ENCODE measurements at regions not wholly inside any gene's neighbourhood (a gene's known extent, or its start where the extent isn't known, plus 50 kb on each side); places are given as distances from the start of the nearest gene placed in this dataset.
"Not testable (repeated sequence)": the region's sequence is repeated elsewhere in the genome, so short reads cannot be mapped to it uniquely, and the experiment has no call there.

DNA sequence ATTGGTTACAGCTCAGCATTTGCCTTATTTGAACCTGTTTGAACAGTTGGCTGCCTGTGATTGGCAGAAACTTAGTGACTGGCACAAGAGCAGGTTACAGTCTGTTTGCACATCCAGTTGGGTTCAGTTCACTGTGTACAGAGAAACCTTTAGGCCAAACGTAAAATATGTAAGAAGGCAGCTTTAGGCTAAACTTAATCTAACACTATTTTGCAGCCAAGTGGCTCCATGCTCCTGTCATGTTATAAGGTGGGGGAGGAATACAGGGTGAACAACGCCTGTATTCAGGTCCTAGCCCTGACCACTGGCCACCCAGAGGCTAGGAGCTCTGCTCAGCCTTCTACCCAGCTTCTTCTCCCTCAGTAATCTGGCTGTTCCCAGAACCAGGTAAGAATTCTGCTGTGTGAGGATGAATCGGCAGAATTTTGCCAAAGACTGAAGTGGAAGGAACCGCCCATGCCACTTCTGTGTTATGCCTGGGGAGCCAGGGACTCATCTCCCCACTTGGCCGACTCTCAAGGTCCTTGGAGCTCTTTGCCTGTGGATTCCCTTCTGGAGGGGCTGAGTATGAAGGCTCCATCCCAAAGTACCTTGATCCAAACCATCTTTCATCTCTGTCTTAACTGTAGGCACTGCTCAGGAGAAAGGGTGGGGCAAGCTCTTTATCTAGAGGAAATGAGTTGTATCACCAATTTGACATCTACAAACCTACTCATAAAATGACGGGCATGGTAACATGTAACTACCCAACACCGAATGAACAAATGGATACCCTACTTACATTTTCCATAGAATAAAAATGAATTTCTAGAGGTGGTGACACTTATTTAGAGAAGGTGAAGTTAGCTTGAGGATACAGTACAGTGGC, 164.4 kb upstream of the NAMPT start:
- H3K27ac Mint-ChIP-seq = no peak overlapping the region
- ATAC-seq (replicated peaks in 1 of 4) (no peak), DNase-seq (no peak)
- Histone ChIP-seq H3K36me3 (ENCODE audit: control insufficient read depth in 2 of 2, extremely low read depth in 1 of 2, insufficient read depth in 1 of 2, low read length in 1 of 2) (no peaks in the 10 kb centered on the region), H3K27me3 (replicated peaks in 1 of 2; ENCODE audit: control insufficient read depth in 2 of 2, extremely low read depth in 1 of 2, insufficient read depth in 2 of 2, low read length in 1 of 2) (peaks cover 0 to 4% of the 10 kb centered on the region in 2 experiments), H3K27ac (ENCODE audit: low read length) (no peak overlapping the region), H3K9me3 (no peaks in the 10 kb centered on the region), H3K4me3 (ENCODE audit: control insufficient read depth in 1 of 2, extremely low read depth in 1 of 2, low read length in 1 of 2) (no peak overlapping the region), H3K4me1 (ENCODE audit: control insufficient read depth in 1 of 2, extremely low read depth in 1 of 2, insufficient read depth in 2 of 2, low read length in 2 of 2) (no peaks in the 10 kb centered on the region)
- no peak overlapping the region for H3K4me3 Mint-ChIP-seq
- WGBS (ENCODE audit: insufficient coverage) = 87% methylated on average over 2 of the region's 7 CpGs
- CTCF ChIA-PET = no interaction called here
- H3K4me1 Mint-ChIP-seq = no peaks in the 10 kb centered on the region
- H3K9me3 Mint-ChIP-seq = peaks cover 0 to 11% (median 9%) of the 10 kb centered on the region in 3 donors
- POLR2A ChIA-PET = interaction anchor here in 1 of 2 donors (0.6 kb wide), 1 partner anchor 72 kb away, joined by 3 read pairs; no protein-coding TSS in a partner anchor
- H3K27me3 Mint-ChIP-seq = peaks cover 13 to 27% of the 10 kb centered on the region in 2 donors
- no peaks in the 10 kb centered on the region for H3K36me3 Mint-ChIP-seq

DNA sequence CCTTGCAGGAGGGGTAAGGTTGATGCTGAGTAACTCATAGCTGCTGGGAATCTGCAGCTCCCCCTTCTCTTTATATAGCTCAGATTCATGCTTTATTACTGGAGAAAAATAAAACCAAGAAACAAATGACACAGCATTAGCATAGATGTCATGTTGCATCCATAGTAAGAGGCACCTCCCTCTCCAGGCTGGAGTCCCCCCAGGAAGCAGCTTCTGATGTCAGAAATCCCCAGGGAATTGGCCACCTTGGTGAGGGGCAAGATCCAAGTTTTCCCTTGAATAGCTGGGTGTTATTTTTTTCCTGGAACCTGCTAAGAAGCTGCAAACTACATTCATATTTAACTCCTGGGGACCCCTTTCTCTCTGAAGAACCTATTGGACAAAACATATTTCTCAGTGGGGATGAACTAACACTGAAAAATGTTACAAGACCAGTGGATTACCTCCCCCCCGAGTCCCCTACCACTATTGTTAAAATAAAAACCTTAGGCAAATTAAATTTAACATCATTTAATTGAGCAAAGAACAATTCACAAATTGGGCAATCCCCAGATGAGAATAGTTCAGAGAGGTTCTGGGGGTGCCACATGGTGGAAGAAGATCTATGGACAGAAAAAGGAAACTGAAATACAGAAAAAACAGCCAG, 163.7 kb upstream of the NAMPT start:
- H3K36me3 ChIP-seq (ENCODE audit: control insufficient read depth in 2 of 2, extremely low read depth in 1 of 2, insufficient read depth in 1 of 2, low read length in 1 of 2) = no peaks in the 10 kb centered on the region
- peaks cover 0 to 4% of the 10 kb centered on the region in 2 experiments for H3K27me3 ChIP-seq (replicated peaks in 1 of 2; ENCODE audit: control insufficient read depth in 2 of 2, extremely low read depth in 1 of 2, insufficient read depth in 2 of 2, low read length in 1 of 2)
- no peak for DNase-seq
- CTCF ChIA-PET = no interaction called here
- peaks cover 0 to 11% (median 9%) of the 10 kb centered on the region in 3 donors for H3K9me3 Mint-ChIP-seq
- H3K27ac ChIP-seq (ENCODE audit: low read length) = no peak overlapping the region
- no CpG with 5 or more reads among the region's 1 CpG for WGBS (ENCODE audit: insufficient coverage)
- H3K4me3 Mint-ChIP-seq = no peak overlapping the region
- peaks cover 13 to 27% of the 10 kb centered on the region in 2 donors for H3K27me3 Mint-ChIP-seq
- POLR2A ChIA-PET = interaction anchor here in 1 of 2 donors (0.6 kb wide), 1 partner anchor 73 kb away, joined by 3 read pairs; no protein-coding TSS in a partner anchor
- no peaks in the 10 kb centered on the region for H3K4me1 Mint-ChIP-seq
- no peaks in the 10 kb centered on the region for H3K9me3 ChIP-seq
- no peak overlapping the region for H3K4me3 ChIP-seq (ENCODE audit: control insufficient read depth in 1 of 2, extremely low read depth in 1 of 2, low read length in 1 of 2)
- H3K4me1 ChIP-seq (ENCODE audit: control insufficient read depth in 1 of 2, extremely low read depth in 1 of 2, insufficient read depth in 2 of 2, low read length in 2 of 2) = no peaks in the 10 kb centered on the region
- no peaks in the 10 kb centered on the region for H3K36me3 Mint-ChIP-seq
- ATAC-seq (replicated peaks in 1 of 4) = no peak
- H3K27ac Mint-ChIP-seq = no peak overlapping the region

DNA sequence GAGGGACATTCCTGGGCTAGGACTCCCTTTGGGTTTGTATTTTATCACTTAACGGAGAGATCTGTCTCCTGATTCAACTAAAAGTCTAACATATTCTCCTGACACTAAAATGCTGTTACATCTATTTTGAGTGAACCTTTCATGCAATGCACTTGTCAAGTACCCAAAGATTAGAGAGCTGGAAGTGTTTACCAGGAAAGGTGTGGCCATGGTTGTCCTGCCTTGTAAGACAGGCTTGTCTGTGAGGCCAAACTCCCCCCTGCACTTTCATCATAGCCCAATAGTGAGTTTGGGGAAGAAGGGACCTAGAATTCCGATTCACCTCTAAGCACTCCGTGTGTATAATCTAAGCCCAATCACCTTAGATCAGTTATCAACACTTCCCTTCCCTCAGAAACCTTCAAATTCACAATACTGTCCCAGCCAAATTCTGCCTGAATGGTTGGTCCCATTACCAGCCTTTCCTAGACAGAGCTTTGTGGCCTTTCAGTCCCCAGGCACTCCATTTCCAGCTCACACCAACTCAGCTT, 162.6 kb upstream of the NAMPT start:
- WGBS (ENCODE audit: insufficient coverage) = 100% methylated on average over 2 of the region's 3 CpGs
- Histone ChIP-seq H3K27me3 (replicated peaks in 1 of 2; ENCODE audit: control insufficient read depth in 2 of 2, extremely low read depth in 1 of 2, insufficient read depth in 2 of 2, low read length in 1 of 2) (peaks cover 0 to 4% of the 10 kb centered on the region in 2 experiments), H3K36me3 (ENCODE audit: control insufficient read depth in 2 of 2, extremely low read depth in 1 of 2, insufficient read depth in 1 of 2, low read length in 1 of 2) (no peaks in the 10 kb centered on the region), H3K9me3 (no peaks in the 10 kb centered on the region), H3K4me1 (ENCODE audit: control insufficient read depth in 1 of 2, extremely low read depth in 1 of 2, insufficient read depth in 2 of 2, low read length in 2 of 2) (no peaks in the 10 kb centered on the region), H3K27ac (ENCODE audit: low read length) (no peak overlapping the region), H3K4me3 (ENCODE audit: control insufficient read depth in 1 of 2, extremely low read depth in 1 of 2, low read length in 1 of 2) (no peak overlapping the region)
- Mint-ChIP-seq H3K4me1 (no peaks in the 10 kb centered on the region), H3K27ac (no peak overlapping the region), H3K4me3 (no peak overlapping the region), H3K27me3 (peaks cover 13 to 30% of the 10 kb centered on the region in 2 donors), H3K36me3 (no peaks in the 10 kb centered on the region), H3K9me3 (peaks cover 0 to 9% (median 8%) of the 10 kb centered on the region in 3 donors)
- POLR2A ChIA-PET = no interaction called here
- no peak for DNase-seq
- ATAC-seq (replicated peaks in 1 of 4) = no peak
- CTCF ChIA-PET = interaction anchor here in 1 of 2 donors (0.6 kb wide), 1 partner anchor 593 kb away, joined by 3 read pairs; no protein-coding TSS in a partner anchor

DNA sequence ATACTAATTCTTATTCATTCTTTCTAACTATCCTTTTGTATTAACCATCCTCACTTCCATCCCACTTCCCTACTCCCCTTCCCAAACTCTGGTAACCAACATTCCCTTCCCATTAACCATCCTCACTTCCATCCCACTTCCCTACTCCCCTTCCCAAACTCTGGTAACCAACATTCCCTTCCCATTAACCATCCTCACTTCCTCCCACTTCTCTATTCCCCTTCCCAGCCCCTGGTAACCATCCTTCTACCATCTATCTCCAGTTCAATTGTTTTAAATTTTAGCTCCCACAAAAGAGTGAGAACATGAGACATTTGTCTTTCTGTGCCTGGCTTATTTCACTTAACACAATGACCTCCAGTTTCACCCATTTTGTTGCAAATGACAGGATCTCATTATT, 160.6 kb upstream of the NAMPT start:
- H3K36me3 ChIP-seq (ENCODE audit: control insufficient read depth in 2 of 2, extremely low read depth in 1 of 2, insufficient read depth in 1 of 2, low read length in 1 of 2); H3K27ac Mint-ChIP-seq; H3K27ac ChIP-seq (ENCODE audit: low read length); H3K4me3 ChIP-seq (ENCODE audit: control insufficient read depth in 1 of 2, extremely low read depth in 1 of 2, low read length in 1 of 2); H3K9me3 ChIP-seq; DNase-seq; H3K4me1 Mint-ChIP-seq; H3K27me3 ChIP-seq (replicated peaks in 1 of 2; ENCODE audit: control insufficient read depth in 2 of 2, extremely low read depth in 1 of 2, insufficient read depth in 2 of 2, low read length in 1 of 2); H3K9me3 Mint-ChIP-seq; H3K36me3 Mint-ChIP-seq; POLR2A ChIA-PET; ATAC-seq (replicated peaks in 1 of 4); CTCF ChIA-PET; H3K4me3 Mint-ChIP-seq; H3K4me1 ChIP-seq (ENCODE audit: control insufficient read depth in 1 of 2, extremely low read depth in 1 of 2, insufficient read depth in 2 of 2, low read length in 2 of 2): not testable (repeated sequence)
- H3K27me3 Mint-ChIP-seq = peaks cover 22 to 33% of the 10 kb centered on the region in 2 donors

DNA sequence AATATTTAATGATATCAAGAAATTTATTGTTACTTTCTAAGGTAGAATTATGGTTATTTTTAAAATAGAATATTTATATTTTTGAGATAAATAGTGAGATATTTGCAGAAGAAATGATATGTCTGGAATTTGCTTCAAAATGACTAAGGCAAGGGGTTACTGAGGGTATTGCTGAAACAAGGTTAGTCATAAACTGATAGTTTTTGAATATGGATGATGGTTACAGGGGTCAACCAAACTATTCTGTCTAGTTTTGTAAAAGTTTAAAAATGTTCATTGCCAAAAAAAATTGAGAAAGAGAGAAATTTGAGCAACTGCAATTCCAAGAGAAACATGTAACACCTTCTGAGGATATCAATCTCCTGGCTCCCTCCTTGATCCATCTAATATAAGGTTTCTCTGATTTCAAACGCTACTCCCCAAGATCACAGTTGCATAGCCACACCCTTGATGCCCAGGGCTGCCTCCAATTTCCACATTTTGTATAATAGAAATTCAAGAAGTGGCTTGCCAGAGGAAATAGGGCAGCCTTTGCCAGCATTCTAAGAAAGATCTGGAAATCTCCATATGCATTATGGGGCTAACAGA, 159.4 kb upstream of the NAMPT start:
- Mint-ChIP-seq H3K4me3 (no peak overlapping the region), H3K27me3 (peaks cover 32 to 42% of the 10 kb centered on the region in 2 donors), H3K4me1 (no peaks in the 10 kb centered on the region), H3K27ac (no peak overlapping the region), H3K9me3 (peaks cover 0 to 3% (median 3%) of the 10 kb centered on the region in 3 donors), H3K36me3 (no peaks in the 10 kb centered on the region)
- CTCF ChIA-PET = no interaction called here
- no peak for DNase-seq
- no peak overlapping the region for H3K4me3 ChIP-seq (ENCODE audit: control insufficient read depth in 1 of 2, extremely low read depth in 1 of 2, low read length in 1 of 2)
- no peaks in the 10 kb centered on the region for H3K9me3 ChIP-seq
- no CpG with 5 or more reads among the region's 1 CpG for WGBS (ENCODE audit: insufficient coverage)
- ATAC-seq (replicated peaks in 1 of 4) = no peak
- no peak overlapping the region for H3K27ac ChIP-seq (ENCODE audit: low read length)
- no peaks in the 10 kb centered on the region for H3K36me3 ChIP-seq (ENCODE audit: control insufficient read depth in 2 of 2, extremely low read depth in 1 of 2, insufficient read depth in 1 of 2, low read length in 1 of 2)
- H3K4me1 ChIP-seq (ENCODE audit: control insufficient read depth in 1 of 2, extremely low read depth in 1 of 2, insufficient read depth in 2 of 2, low read length in 2 of 2) = no peaks in the 10 kb centered on the region
- peaks cover 0 to 2% of the 10 kb centered on the region in 2 experiments for H3K27me3 ChIP-seq (replicated peaks in 1 of 2; ENCODE audit: control insufficient read depth in 2 of 2, extremely low read depth in 1 of 2, insufficient read depth in 2 of 2, low read length in 1 of 2)
- POLR2A ChIA-PET = no interaction called here

DNA sequence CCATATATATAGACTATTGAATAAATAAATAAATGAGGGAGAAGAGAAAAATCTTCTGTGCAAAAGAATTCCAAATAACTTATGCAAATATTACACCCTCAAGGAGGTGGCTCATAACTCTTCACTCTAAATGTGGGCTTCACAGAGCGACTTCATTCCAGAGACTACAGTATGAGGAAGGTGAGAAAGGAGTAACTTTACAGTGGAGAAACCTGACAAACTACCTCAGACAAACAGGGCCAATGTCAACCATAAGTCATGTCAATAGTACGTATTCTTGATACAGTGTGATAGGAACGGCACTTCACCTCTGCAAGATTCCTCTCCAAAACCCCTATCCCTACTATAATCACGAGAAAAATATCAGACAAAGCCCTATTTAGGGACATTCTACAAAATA, 158.4 kb upstream of the NAMPT start:
- Histone ChIP-seq H3K27ac (ENCODE audit: low read length) (no peak overlapping the region), H3K27me3 (replicated peaks in 1 of 2; ENCODE audit: control insufficient read depth in 2 of 2, extremely low read depth in 1 of 2, insufficient read depth in 2 of 2, low read length in 1 of 2) (no peaks in the 10 kb centered on the region), H3K4me1 (ENCODE audit: control insufficient read depth in 1 of 2, extremely low read depth in 1 of 2, insufficient read depth in 2 of 2, low read length in 2 of 2) (no peaks in the 10 kb centered on the region), H3K4me3 (ENCODE audit: control insufficient read depth in 1 of 2, extremely low read depth in 1 of 2, low read length in 1 of 2) (no peak overlapping the region), H3K36me3 (ENCODE audit: control insufficient read depth in 2 of 2, extremely low read depth in 1 of 2, insufficient read depth in 1 of 2, low read length in 1 of 2) (no peaks in the 10 kb centered on the region), H3K9me3 (no peaks in the 10 kb centered on the region)
- H3K27ac Mint-ChIP-seq = no peak overlapping the region
- H3K4me3 Mint-ChIP-seq = no peak overlapping the region
- peaks cover 35 to 51% of the 10 kb centered on the region in 2 donors for H3K27me3 Mint-ChIP-seq
- DNase-seq (no peak), ATAC-seq (replicated peaks in 1 of 4) (no peak)
- WGBS (ENCODE audit: insufficient coverage) = 77% methylated on average over 3 of the region's 4 CpGs
- CTCF ChIA-PET = no interaction called here
- no peaks in the 10 kb centered on the region for H3K4me1 Mint-ChIP-seq
- POLR2A ChIA-PET = no interaction called here
- H3K9me3 Mint-ChIP-seq = peaks cover 0 to 3% (median 3%) of the 10 kb centered on the region in 3 donors
- H3K36me3 Mint-ChIP-seq = no peaks in the 10 kb centered on the region

All from T-cell (primary cell).